T follicular helper cell (primary cell): ENCODE measurements at regions not wholly inside any gene's neighbourhood (a gene's known extent, or its start where the extent isn't known, plus 50 kb on each side); places are given as distances from the start of the nearest gene placed in this dataset.
"Not testable (repeated sequence)": the region's sequence is repeated elsewhere in the genome, so short reads cannot be mapped to it uniquely, and the experiment has no call there.

Source experiments
- DNase-seq: peaks from one replicate; pipeline ENCODE4 v3.0.0-alpha.2; 2020; ENCODE audit warnings: low read depth

- no peak for DNase-seq
Measured at GRCh38 chr18:76634564-76634963, 139.5 kb upstream of the ZNF516 start.

GRCh38 chr18:76633588-76634269, 138.7 kb upstream of the ZNF516 start:
- DNase-seq: no peak

GRCh38 chr18:76627444-76627843, 132.4 kb upstream of the ZNF516 start:
- DNase-seq: no peak

- no peak for DNase-seq
Measured at GRCh38 chr18:76626991-76627390, 131.9 kb upstream of the ZNF516 start.

GRCh38 chr18:76622651-76623050, 127.6 kb upstream of the ZNF516 start:
- DNase-seq: no peak

- no peak for DNase-seq
Measured at GRCh38 chr18:76621782-76622495, 126.9 kb upstream of the ZNF516 start.

- no peak for DNase-seq
Measured at GRCh38 chr18:76621226-76621625, 126.2 kb upstream of the ZNF516 start.

- DNase-seq: no peak
Measured at GRCh38 chr18:76620321-76621170, 125.5 kb upstream of the ZNF516 start.

GRCh38 chr18:76619621-76620315, 124.7 kb upstream of the ZNF516 start:
- no peak for DNase-seq

- no peak for DNase-seq
Measured at GRCh38 chr18:76619261-76619620, 124.2 kb upstream of the ZNF516 start.

GRCh38 chr18:76618721-76619120, 123.7 kb upstream of the ZNF516 start:
- DNase-seq: no peak

- no peak for DNase-seq
Measured at GRCh38 chr18:76616373-76616772, 121.3 kb upstream of the ZNF516 start.

- DNase-seq: no peak
Measured at GRCh38 chr18:76615065-76615733, 120.2 kb upstream of the ZNF516 start.

GRCh38 chr18:76613755-76614120, 118.7 kb upstream of the ZNF516 start:
- DNase-seq: no peak

GRCh38 chr18:76613053-76613754, 118.2 kb upstream of the ZNF516 start:
- DNase-seq: no peak

- not testable (repeated sequence) for DNase-seq
Measured at GRCh38 chr18:76611750-76612045, 116.7 kb upstream of the ZNF516 start.

GRCh38 chr18:76610933-76611749, 116.1 kb upstream of the ZNF516 start:
- no peak for DNase-seq

GRCh38 chr18:76610012-76610411, 115.0 kb upstream of the ZNF516 start:
- no peak for DNase-seq

- DNase-seq: no peak
Measured at GRCh38 chr18:76605341-76605929, 110.4 kb upstream of the ZNF516 start.

GRCh38 chr18:76604935-76605240, 109.8 kb upstream of the ZNF516 start:
- DNase-seq: no peak
